ENCODE measurements at regions not wholly inside any gene's neighbourhood (a gene's known extent, or its start where the extent isn't known, plus 50 kb on each side); places are given as distances from the start of the nearest gene placed in this dataset.
A peak's percentile ranks its signal among the peaks of the same experiment; 100 is the strongest.

GRCh38 chr6:127022302-127022701 lies 96.2 kb upstream of the RSPO3 start:
- DNase-seq = peak; percentile 57

- DNase-seq = no peak
These were observed 95.3 kb upstream of the RSPO3 start for GRCh38 chr6:127023001-127023778.

- no peak for DNase-seq
These were observed 92.2 kb upstream of the RSPO3 start for GRCh38 chr6:127026247-127026646.

GRCh38 chr6:127030111-127030510 lies 88.4 kb upstream of the RSPO3 start:
- DNase-seq = no peak

GRCh38 chr6:127030836-127031235 lies 87.6 kb upstream of the RSPO3 start:
- DNase-seq = no peak

- DNase-seq = peak; percentile 47
These were observed 87.0 kb upstream of the RSPO3 start for GRCh38 chr6:127031511-127031910.

- no peak for DNase-seq
These were observed 85.5 kb upstream of the RSPO3 start for GRCh38 chr6:127032971-127033370.

GRCh38 chr6:127051571-127052260 lies 66.8 kb upstream of the RSPO3 start:
- no peak for DNase-seq

GRCh38 chr6:127053032-127053874 lies 65.2 kb upstream of the RSPO3 start:
- DNase-seq = no peak

GRCh38 chr6:127053875-127054235 lies 64.6 kb upstream of the RSPO3 start:
- no peak for DNase-seq

GRCh38 chr6:127058027-127058426 lies 60.4 kb upstream of the RSPO3 start:
- DNase-seq = no peak

- no peak for DNase-seq
These were observed 59.5 kb upstream of the RSPO3 start for GRCh38 chr6:127058936-127059335.
